Thyroid gland (tissue), 4 donors: ENCODE measurements at regions not wholly inside any gene's neighbourhood (a gene's known extent, or its start where the extent isn't known, plus 50 kb on each side); places are given as distances from the start of the nearest gene placed in this dataset.
"Not testable (repeated sequence)": the region's sequence is repeated elsewhere in the genome, so short reads cannot be mapped to it uniquely, and the experiment has no call there.

Experiments
- DNase-seq, 2 donors: peaks; one replicate each; pipeline ENCODE4 v3.0.0-alpha.2; 2019
- H3K27ac ChIP-seq, 3 donors: fragments of 200-600 bp; sonication (generic); 1 replicate in 2 of 3; 2 replicates in 1 of 3; pipeline ENCODE4 v1.5.1; 2016 to 2019; ENCODE audit warnings: mild to moderate bottlenecking in 1 of 3, moderate library complexity in 1 of 3
- H3K27me3 ChIP-seq: fragments of 200-600 bp; sonication (generic); one replicate; pipeline ENCODE4 v1.5.1; 2019
- H3K36me3 ChIP-seq, 2 donors: fragments of 200-600 bp; sonication (generic); one replicate each; pipeline ENCODE4 v1.5.1; 2016 to 2019
- H3K4me1 ChIP-seq, 2 donors: fragments of 200-600 bp; sonication (generic); one replicate each; pipeline ENCODE4 v1.5.1; 2017 to 2019
- H3K4me3 ChIP-seq, 3 donors: fragments of 200-600 bp; sonication (generic); replicated peaks in 1 of 3; 1 replicate in 2 of 3; 2 replicates in 1 of 3; pipeline ENCODE4 v1.5.1; 2016; ENCODE audit warnings: mild to moderate bottlenecking in 1 of 3
- H3K9me3 ChIP-seq: fragments of 200-600 bp; sonication (generic); one replicate; pipeline ENCODE4 v1.5.1; 2017
- POLR2A ChIP-seq, 2 donors: fragments of 450-650 bp; IDR thresholded peaks; one replicate each; pipeline ENCODE4 v1.6.1; 2017; ENCODE audit warnings: antibody characterized with exemption in 2 of 2, mild to moderate bottlenecking in 2 of 2, moderate library complexity in 1 of 2
- WGBS, 2 donors: methylation state at CpG; one replicate each; pipeline ENCODE4 v1.1.5; 2017; 5-methylcytosine and 5-hydroxymethylcytosine counted together
- intact Hi-C: fragments of 100-400 bp; cut with DNase I; formaldehyde crosslinking; loops from one replicate; pipeline ENCODE4 v1.15.1; 2023
- TF ChIP-seq, protein P1 (sequence below), 6 experiments: fragments of 200-600 bp in 3 of 6; fragments of 450-650 bp in 3 of 6; sonication (generic) in 3 of 6; IDR thresholded peaks; one replicate each; pipeline ENCODE4 v1.5.1; 2016 to 2019; ENCODE audit warnings: antibody characterized with exemption in 6 of 6, mild to moderate bottlenecking in 2 of 6, inconsistent platforms in 1 of 6, moderate library complexity in 1 of 6

DNA sequence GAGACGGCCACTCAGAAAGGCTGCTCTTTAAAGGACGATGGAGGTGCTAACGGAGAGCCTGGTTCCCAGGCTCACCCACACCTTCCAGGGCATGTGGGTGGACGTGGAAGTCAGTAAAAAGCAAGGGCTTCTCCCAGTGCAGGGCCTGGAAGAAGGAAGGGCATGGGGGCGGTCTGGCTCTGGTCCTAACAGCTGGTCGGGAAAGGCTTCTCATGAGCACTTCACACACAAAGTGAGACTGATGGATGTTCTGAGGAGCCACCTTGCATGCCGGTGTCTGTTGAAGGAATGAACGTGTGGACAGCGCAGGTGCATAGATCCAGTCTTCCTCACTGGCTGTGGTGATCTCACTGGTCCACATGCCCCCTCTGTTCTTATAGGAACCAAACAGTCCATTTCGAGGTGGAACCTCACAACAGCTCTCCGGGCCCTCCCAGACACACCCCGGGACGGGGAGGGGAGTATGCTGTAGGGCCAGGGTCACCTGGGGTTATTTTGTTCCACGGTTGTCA, 90.6 kb upstream of the UXS1 start:
- DNase-seq, result no peak
- Histone ChIP-seq H3K4me1 (peaks cover 37 to 50% of the 10 kb centered on the region in 2 donors), H3K36me3 (no peaks in the 10 kb centered on the region), H3K9me3 (no peaks in the 10 kb centered on the region), H3K27me3 (no peaks in the 10 kb centered on the region), H3K4me3 (no peak overlapping the region), H3K27ac (no peak overlapping the region)
- TF ChIP-seq, protein P1, sequence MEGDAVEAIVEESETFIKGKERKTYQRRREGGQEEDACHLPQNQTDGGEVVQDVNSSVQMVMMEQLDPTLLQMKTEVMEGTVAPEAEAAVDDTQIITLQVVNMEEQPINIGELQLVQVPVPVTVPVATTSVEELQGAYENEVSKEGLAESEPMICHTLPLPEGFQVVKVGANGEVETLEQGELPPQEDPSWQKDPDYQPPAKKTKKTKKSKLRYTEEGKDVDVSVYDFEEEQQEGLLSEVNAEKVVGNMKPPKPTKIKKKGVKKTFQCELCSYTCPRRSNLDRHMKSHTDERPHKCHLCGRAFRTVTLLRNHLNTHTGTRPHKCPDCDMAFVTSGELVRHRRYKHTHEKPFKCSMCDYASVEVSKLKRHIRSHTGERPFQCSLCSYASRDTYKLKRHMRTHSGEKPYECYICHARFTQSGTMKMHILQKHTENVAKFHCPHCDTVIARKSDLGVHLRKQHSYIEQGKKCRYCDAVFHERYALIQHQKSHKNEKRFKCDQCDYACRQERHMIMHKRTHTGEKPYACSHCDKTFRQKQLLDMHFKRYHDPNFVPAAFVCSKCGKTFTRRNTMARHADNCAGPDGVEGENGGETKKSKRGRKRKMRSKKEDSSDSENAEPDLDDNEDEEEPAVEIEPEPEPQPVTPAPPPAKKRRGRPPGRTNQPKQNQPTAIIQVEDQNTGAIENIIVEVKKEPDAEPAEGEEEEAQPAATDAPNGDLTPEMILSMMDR (IDR thresholded peaks at IDR 0.05), result no peak
- TF ChIP-seq POLR2A (IDR thresholded peaks at IDR 0.05), result no peak
- WGBS, 2 donors, result 81 to 88% methylated on average over 14 of the region's 14 CpGs
- intact Hi-C loops, result no loop called here

- Histone ChIP-seq H3K27me3 (no peaks in the 10 kb centered on the region), H3K27ac (peak overlapping the region in 1 of 3 donors; percentile 74), H3K9me3 (no peaks in the 10 kb centered on the region), H3K36me3 (no peaks in the 10 kb centered on the region), H3K4me1 (peaks cover 37 to 53% of the 10 kb centered on the region in 2 donors), H3K4me3 (no peak overlapping the region)
- TF ChIP-seq POLR2A (IDR thresholded peaks at IDR 0.05), result no peak
- TF ChIP-seq, protein P1 (IDR thresholded peaks at IDR 0.05), result no peak
- peak; percentile 10 to 49 for DNase-seq
- 33 to 67% methylated on average over 1 to 5 of the region's 5 CpGs for WGBS, 2 donors
- intact Hi-C loops, result no loop called here
These were observed 90.2 kb upstream of the UXS1 start for GRCh38 chr2:106284255-106284654.

GRCh38 chr2:106283228-106284152, 89.4 kb upstream of the UXS1 start:
- H3K27ac ChIP-seq, result peak overlapping the region; percentile 63 to 74 (median 65)
- intact Hi-C loops, H3K27me3 ChIP-seq, H3K4me3 ChIP-seq, H3K9me3 ChIP-seq, H3K36me3 ChIP-seq: not testable (repeated sequence)
- peaks cover 37 to 53% of the 10 kb centered on the region in 2 donors for H3K4me1 ChIP-seq
- WGBS, 2 donors, result 29 to 33% methylated on average over 9 of the region's 9 CpGs
- peak; percentile 41 to 50 for DNase-seq

- Histone ChIP-seq H3K4me1 (peaks cover 37 to 53% of the 10 kb centered on the region in 2 donors), H3K27ac (peak overlapping the region; percentile 63 to 74 (median 65)), H3K36me3 (no peaks in the 10 kb centered on the region), H3K27me3 (no peaks in the 10 kb centered on the region), H3K4me3 (no peak overlapping the region), H3K9me3 (no peaks in the 10 kb centered on the region)
- 43 to 57% methylated on average over 11 to 12 of the region's 12 CpGs for WGBS, 2 donors
- TF ChIP-seq POLR2A (IDR thresholded peaks at IDR 0.05), result no peak
- TF ChIP-seq, protein P1 (IDR thresholded peaks at IDR 0.05), result no peak
- intact Hi-C loops, result no loop called here
- peak; percentile 58 to 66 for DNase-seq
These were observed 88.5 kb upstream of the UXS1 start for GRCh38 chr2:106282462-106283170.

DNA sequence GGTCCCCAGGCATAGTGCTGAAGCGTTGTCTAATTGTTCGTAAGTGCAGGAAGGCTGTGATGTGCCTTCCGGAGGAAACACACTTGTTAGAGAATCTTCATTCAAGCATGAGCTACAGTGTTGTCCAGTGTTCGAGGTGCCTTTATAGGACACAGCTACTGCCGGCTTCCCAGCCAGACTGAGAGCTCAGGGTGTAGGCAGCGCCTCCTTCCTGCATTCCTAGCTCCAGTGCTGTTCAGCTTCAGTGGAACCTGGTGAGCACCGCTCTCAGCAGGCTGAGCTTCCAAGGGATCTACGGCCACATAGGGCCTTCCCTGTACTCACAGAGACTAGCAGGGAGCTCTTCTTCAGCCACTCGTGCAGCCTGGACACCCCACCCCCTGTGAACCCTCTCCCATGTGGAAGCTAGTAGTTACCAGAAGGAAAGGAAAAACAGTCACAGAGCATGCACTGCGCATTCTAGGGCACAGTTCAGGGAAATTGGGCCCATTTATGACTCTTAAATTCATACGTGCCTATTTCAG, 87.9 kb upstream of the UXS1 start:
- Histone ChIP-seq H3K27ac (peak overlapping the region; percentile 63 to 74 (median 65)), H3K4me1 (peaks cover 37 to 53% of the 10 kb centered on the region in 2 donors)
- TF ChIP-seq, protein P1 (IDR thresholded peaks at IDR 0.05), result peak in 1 of 6 experiments; percentile 9
- H3K4me3 ChIP-seq, intact Hi-C loops, H3K27me3 ChIP-seq, H3K9me3 ChIP-seq, H3K36me3 ChIP-seq: not testable (repeated sequence)
- 33 to 55% methylated on average over 8 to 9 of the region's 11 CpGs for WGBS, 2 donors
- peak; percentile 60 to 65 for DNase-seq
